ENCODE measurements at regions not wholly inside any gene's neighbourhood (a gene's known extent, or its start where the extent isn't known, plus 50 kb on each side); places are given as distances from the start of the nearest gene placed in this dataset.

DNA sequence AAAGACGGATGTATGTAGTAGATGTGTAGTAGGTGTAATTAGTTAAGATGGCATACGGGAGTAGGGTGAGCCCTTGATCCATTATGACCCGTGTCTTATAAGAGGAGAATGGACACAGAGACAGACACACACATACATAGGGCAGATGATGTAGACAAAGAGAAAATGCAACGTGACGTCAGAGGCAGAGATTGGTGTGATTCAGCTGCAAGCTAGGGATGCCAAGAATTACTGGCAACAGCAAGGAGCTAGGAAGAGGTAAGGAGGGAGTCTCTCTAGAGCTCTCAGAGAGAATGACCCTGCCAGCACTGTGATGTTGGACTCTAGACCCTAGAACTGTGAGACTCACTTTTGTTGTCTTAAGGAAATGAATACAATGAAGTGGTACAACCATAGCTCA is 247.0 kb upstream of the HABP2 start:
- H3K36me3 Mint-ChIP-seq (ENCODE audit: low read depth), result no peaks in the 10 kb centered on the region
- Histone ChIP-seq H3K4me1 (ENCODE audit: control insufficient read depth, insufficient read depth, low read length) (no peaks in the 10 kb centered on the region), H3K9me3 (ENCODE audit: control insufficient read depth, low read length) (no peaks in the 10 kb centered on the region), H3K4me3 (ENCODE audit: low read length) (no peak overlapping the region), H3K27ac (ENCODE audit: low read depth, low read length) (no peak overlapping the region), H3K9ac (ENCODE audit: extremely low read depth, low read length, poor library complexity, severe bottlenecking) (no peak overlapping the region), H3K36me3 (ENCODE audit: control insufficient read depth, insufficient read depth, low read length) (no peaks in the 10 kb centered on the region), H3K27me3 (ENCODE audit: control insufficient read depth, insufficient read depth, low read length, poor library complexity, severe bottlenecking) (peaks cover 6% of the 10 kb centered on the region)
- peaks cover 23% of the 10 kb centered on the region for H3K4me1 Mint-ChIP-seq
- 89 to 97% methylated on average over 4 to 5 of the region's 5 CpGs for WGBS, 2 experiments (ENCODE audit: insufficient coverage in 1 of 2, insufficient read length in 1 of 2)
- no peaks in the 10 kb centered on the region for H3K9me3 Mint-ChIP-seq
- TF ChIP-seq, protein P1, sequence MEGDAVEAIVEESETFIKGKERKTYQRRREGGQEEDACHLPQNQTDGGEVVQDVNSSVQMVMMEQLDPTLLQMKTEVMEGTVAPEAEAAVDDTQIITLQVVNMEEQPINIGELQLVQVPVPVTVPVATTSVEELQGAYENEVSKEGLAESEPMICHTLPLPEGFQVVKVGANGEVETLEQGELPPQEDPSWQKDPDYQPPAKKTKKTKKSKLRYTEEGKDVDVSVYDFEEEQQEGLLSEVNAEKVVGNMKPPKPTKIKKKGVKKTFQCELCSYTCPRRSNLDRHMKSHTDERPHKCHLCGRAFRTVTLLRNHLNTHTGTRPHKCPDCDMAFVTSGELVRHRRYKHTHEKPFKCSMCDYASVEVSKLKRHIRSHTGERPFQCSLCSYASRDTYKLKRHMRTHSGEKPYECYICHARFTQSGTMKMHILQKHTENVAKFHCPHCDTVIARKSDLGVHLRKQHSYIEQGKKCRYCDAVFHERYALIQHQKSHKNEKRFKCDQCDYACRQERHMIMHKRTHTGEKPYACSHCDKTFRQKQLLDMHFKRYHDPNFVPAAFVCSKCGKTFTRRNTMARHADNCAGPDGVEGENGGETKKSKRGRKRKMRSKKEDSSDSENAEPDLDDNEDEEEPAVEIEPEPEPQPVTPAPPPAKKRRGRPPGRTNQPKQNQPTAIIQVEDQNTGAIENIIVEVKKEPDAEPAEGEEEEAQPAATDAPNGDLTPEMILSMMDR (conservative IDR thresholded peaks at IDR 0.05), result no peak
- no peak overlapping the region for H3K4me3 Mint-ChIP-seq
- H3K27ac Mint-ChIP-seq, result no peak overlapping the region
- DNase-seq, result no peak
- peaks cover 2% of the 10 kb centered on the region for H3K27me3 Mint-ChIP-seq (ENCODE audit: insufficient read depth)

DNA sequence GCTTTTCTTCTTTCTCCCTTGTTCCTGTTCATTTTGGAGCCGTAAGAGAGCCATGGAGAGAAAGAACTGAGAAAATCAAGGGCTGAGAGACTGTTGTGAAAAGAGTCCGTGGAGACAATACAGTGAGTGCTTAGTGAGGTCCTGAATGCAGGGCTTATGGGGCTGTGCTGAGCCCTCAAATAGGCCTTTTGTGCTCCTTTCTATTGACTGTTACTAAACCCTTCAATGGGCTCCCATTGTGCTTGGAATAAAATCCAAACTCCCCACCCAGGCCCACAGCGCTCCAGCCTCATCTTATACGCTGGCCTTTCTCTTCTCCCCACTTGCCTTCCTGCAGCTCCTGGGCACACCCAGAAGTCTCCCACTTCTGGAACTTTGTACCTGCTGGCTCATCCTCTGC is 243.1 kb upstream of the HABP2 start:
- Mint-ChIP-seq H3K4me1 (peaks cover 13% of the 10 kb centered on the region), H3K27ac (no peak overlapping the region), H3K4me3 (no peak overlapping the region), H3K36me3 (ENCODE audit: low read depth) (no peaks in the 10 kb centered on the region), H3K27me3 (ENCODE audit: insufficient read depth) (peaks cover 4% of the 10 kb centered on the region), H3K9me3 (no peaks in the 10 kb centered on the region)
- no peak overlapping the region for H3K4me3 ChIP-seq (ENCODE audit: low read length)
- H3K4me1 ChIP-seq (ENCODE audit: control insufficient read depth, insufficient read depth, low read length), result no peaks in the 10 kb centered on the region
- TF ChIP-seq, protein P1 (conservative IDR thresholded peaks at IDR 0.05), result no peak
- no peaks in the 10 kb centered on the region for H3K27me3 ChIP-seq (ENCODE audit: control insufficient read depth, insufficient read depth, low read length, poor library complexity, severe bottlenecking)
- 79 to 85% methylated on average over 3 to 4 of the region's 4 CpGs for WGBS, 2 experiments (ENCODE audit: insufficient coverage in 1 of 2, insufficient read length in 1 of 2)
- no peak overlapping the region for H3K9ac ChIP-seq (ENCODE audit: extremely low read depth, low read length, poor library complexity, severe bottlenecking)
- H3K27ac ChIP-seq (ENCODE audit: low read depth, low read length), result peak overlapping the region; percentile 78
- no peaks in the 10 kb centered on the region for H3K9me3 ChIP-seq (ENCODE audit: control insufficient read depth, low read length)
- DNase-seq, result no peak
- no peaks in the 10 kb centered on the region for H3K36me3 ChIP-seq (ENCODE audit: control insufficient read depth, insufficient read depth, low read length)

DNA sequence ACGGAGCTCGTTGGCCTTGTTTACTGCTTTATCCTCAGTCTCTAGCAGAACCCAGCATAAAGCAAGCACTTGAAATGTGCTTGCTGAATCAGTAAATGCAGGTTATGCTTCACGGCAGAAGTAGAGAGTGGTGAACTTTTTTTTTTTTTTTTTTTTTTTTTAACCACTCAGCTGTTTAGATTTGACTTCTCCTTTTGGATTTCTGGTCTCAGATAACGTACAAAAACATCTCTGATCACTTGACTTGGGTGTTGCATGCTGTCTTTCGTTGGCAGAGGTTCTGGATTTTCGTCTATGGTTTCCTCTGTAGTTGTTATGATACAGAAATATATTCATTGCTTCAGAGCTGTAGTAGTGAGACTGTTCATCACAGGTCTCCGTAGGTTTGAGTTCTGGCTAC is 242.5 kb upstream of the HABP2 start:
- Mint-ChIP-seq H3K4me3 (no peak overlapping the region), H3K9me3 (no peaks in the 10 kb centered on the region), H3K4me1 (peaks cover 12% of the 10 kb centered on the region), H3K36me3 (ENCODE audit: low read depth) (no peaks in the 10 kb centered on the region), H3K27me3 (ENCODE audit: insufficient read depth) (peaks cover 6% of the 10 kb centered on the region), H3K27ac (no peak overlapping the region)
- peak overlapping the region; percentile 78 for H3K27ac ChIP-seq (ENCODE audit: low read depth, low read length)
- H3K9ac ChIP-seq (ENCODE audit: extremely low read depth, low read length, poor library complexity, severe bottlenecking), result no peak overlapping the region
- H3K27me3 ChIP-seq (ENCODE audit: control insufficient read depth, insufficient read depth, low read length, poor library complexity, severe bottlenecking), result no peaks in the 10 kb centered on the region
- H3K36me3 ChIP-seq (ENCODE audit: control insufficient read depth, insufficient read depth, low read length), result no peaks in the 10 kb centered on the region
- H3K9me3 ChIP-seq (ENCODE audit: control insufficient read depth, low read length), result no peaks in the 10 kb centered on the region
- no peak for DNase-seq
- TF ChIP-seq, protein P1 (conservative IDR thresholded peaks at IDR 0.05), result no peak
- no peak overlapping the region for H3K4me3 ChIP-seq (ENCODE audit: low read length)
- 84 to 91% methylated on average over 4 to 7 of the region's 7 CpGs for WGBS, 2 experiments (ENCODE audit: insufficient coverage in 1 of 2, insufficient read length in 1 of 2)
- no peaks in the 10 kb centered on the region for H3K4me1 ChIP-seq (ENCODE audit: control insufficient read depth, insufficient read depth, low read length)
